ENCODE measurements at regions not wholly inside any gene's neighbourhood (a gene's known extent, or its start where the extent isn't known, plus 50 kb on each side); places are given as distances from the start of the nearest gene placed in this dataset.

GRCh38 chr21:24714646-24715200 lies 892.6 kb downstream of the MRPL39 start:
- Histone ChIP-seq H3K4me2 (ENCODE audit: low read depth, low read length, poor library complexity, severe bottlenecking) (no peak overlapping the region), H3K9ac (ENCODE audit: low read depth, low read length, poor library complexity, severe bottlenecking) (no peak overlapping the region), H3K27me3 (ENCODE audit: insufficient read depth, low read length, poor library complexity, severe bottlenecking) (no peaks in the 10 kb centered on the region), H4K20me1 (ENCODE audit: insufficient read depth, low read length, poor library complexity, severe bottlenecking) (no peaks in the 10 kb centered on the region), H3K4me3 (ENCODE audit: low read length, poor library complexity, severe bottlenecking) (no peak overlapping the region), H2AFZ (ENCODE audit: low read length) (no peak overlapping the region), H3K9me3 (ENCODE audit: insufficient read depth, low read depth, low read length) (no peaks in the 10 kb centered on the region), H3F3A (ENCODE audit: low read depth) (no peaks in the 10 kb centered on the region), H3K79me2 (ENCODE audit: insufficient read depth, low read length) (no peaks in the 10 kb centered on the region), H3K9me2 (replicated peaks; ENCODE audit: low read depth, low read length) (no peaks in the 10 kb centered on the region), H3K4me1 (ENCODE audit: insufficient read depth, low read length, poor library complexity, severe bottlenecking) (no peaks in the 10 kb centered on the region), H3K36me3 (ENCODE audit: insufficient read depth, low read length) (no peaks in the 10 kb centered on the region)
- TF ChIP-seq EZH2phosphoT487 (IDR thresholded peaks at IDR 0.05; ENCODE audit: borderline replicate concordance): no peak
- TF ChIP-seq, protein P1, sequence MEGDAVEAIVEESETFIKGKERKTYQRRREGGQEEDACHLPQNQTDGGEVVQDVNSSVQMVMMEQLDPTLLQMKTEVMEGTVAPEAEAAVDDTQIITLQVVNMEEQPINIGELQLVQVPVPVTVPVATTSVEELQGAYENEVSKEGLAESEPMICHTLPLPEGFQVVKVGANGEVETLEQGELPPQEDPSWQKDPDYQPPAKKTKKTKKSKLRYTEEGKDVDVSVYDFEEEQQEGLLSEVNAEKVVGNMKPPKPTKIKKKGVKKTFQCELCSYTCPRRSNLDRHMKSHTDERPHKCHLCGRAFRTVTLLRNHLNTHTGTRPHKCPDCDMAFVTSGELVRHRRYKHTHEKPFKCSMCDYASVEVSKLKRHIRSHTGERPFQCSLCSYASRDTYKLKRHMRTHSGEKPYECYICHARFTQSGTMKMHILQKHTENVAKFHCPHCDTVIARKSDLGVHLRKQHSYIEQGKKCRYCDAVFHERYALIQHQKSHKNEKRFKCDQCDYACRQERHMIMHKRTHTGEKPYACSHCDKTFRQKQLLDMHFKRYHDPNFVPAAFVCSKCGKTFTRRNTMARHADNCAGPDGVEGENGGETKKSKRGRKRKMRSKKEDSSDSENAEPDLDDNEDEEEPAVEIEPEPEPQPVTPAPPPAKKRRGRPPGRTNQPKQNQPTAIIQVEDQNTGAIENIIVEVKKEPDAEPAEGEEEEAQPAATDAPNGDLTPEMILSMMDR (conservative IDR thresholded peaks at IDR 0.05; ENCODE audit: low read length): no peak

GRCh38 chr21:24705201-24705600 lies 902.1 kb downstream of the MRPL39 start:
- TF ChIP-seq, protein P1 (conservative IDR thresholded peaks at IDR 0.05; ENCODE audit: low read length): no peak
- no peak for TF ChIP-seq EZH2phosphoT487 (IDR thresholded peaks at IDR 0.05; ENCODE audit: borderline replicate concordance)
- H3K79me2 ChIP-seq (ENCODE audit: insufficient read depth, low read length): no peaks in the 10 kb centered on the region
- no peak overlapping the region for H3K4me2 ChIP-seq (ENCODE audit: low read depth, low read length, poor library complexity, severe bottlenecking)
- H2AFZ ChIP-seq (ENCODE audit: low read length): no peak overlapping the region
- no peak overlapping the region for H3K9ac ChIP-seq (ENCODE audit: low read depth, low read length, poor library complexity, severe bottlenecking)
- no peaks in the 10 kb centered on the region for H3K9me3 ChIP-seq (ENCODE audit: insufficient read depth, low read depth, low read length)
- H4K20me1 ChIP-seq (ENCODE audit: insufficient read depth, low read length, poor library complexity, severe bottlenecking): no peaks in the 10 kb centered on the region
- no peaks in the 10 kb centered on the region for H3K9me2 ChIP-seq (replicated peaks; ENCODE audit: low read depth, low read length)
- no peaks in the 10 kb centered on the region for H3K27me3 ChIP-seq (ENCODE audit: insufficient read depth, low read length, poor library complexity, severe bottlenecking)
- H3F3A ChIP-seq (ENCODE audit: low read depth): no peaks in the 10 kb centered on the region
- H3K4me3 ChIP-seq (ENCODE audit: low read length, poor library complexity, severe bottlenecking): no peak overlapping the region
- no peaks in the 10 kb centered on the region for H3K36me3 ChIP-seq (ENCODE audit: insufficient read depth, low read length)
- no peaks in the 10 kb centered on the region for H3K4me1 ChIP-seq (ENCODE audit: insufficient read depth, low read length, poor library complexity, severe bottlenecking)

- H3K9me2 ChIP-seq (replicated peaks; ENCODE audit: low read depth, low read length): no peaks in the 10 kb centered on the region
- H3K9ac ChIP-seq (ENCODE audit: low read depth, low read length, poor library complexity, severe bottlenecking): no peak overlapping the region
- H3F3A ChIP-seq (ENCODE audit: low read depth): no peaks in the 10 kb centered on the region
- H3K9me3 ChIP-seq (ENCODE audit: insufficient read depth, low read depth, low read length): no peaks in the 10 kb centered on the region
- no peaks in the 10 kb centered on the region for H3K4me1 ChIP-seq (ENCODE audit: insufficient read depth, low read length, poor library complexity, severe bottlenecking)
- H3K36me3 ChIP-seq (ENCODE audit: insufficient read depth, low read length): no peaks in the 10 kb centered on the region
- H4K20me1 ChIP-seq (ENCODE audit: insufficient read depth, low read length, poor library complexity, severe bottlenecking): no peaks in the 10 kb centered on the region
- peak overlapping the region; percentile 54 for H3K4me2 ChIP-seq (ENCODE audit: low read depth, low read length, poor library complexity, severe bottlenecking)
- H2AFZ ChIP-seq (ENCODE audit: low read length): peak overlapping the region; percentile 60; the same call in 1 of the 2 replicates
- H3K27me3 ChIP-seq (ENCODE audit: insufficient read depth, low read length, poor library complexity, severe bottlenecking): no peaks in the 10 kb centered on the region
- TF ChIP-seq, protein P1 (conservative IDR thresholded peaks at IDR 0.05; ENCODE audit: low read length): no peak
- TF ChIP-seq EZH2phosphoT487 (IDR thresholded peaks at IDR 0.05; ENCODE audit: borderline replicate concordance): no peak
- H3K4me3 ChIP-seq (ENCODE audit: low read length, poor library complexity, severe bottlenecking): peak overlapping the region; percentile 52
- no peaks in the 10 kb centered on the region for H3K79me2 ChIP-seq (ENCODE audit: insufficient read depth, low read length)
These were observed 913.5 kb downstream of the MRPL39 start for GRCh38 chr21:24693779-24694178.

Measured in Loucy (cell line).